ENCODE measurements at regions not wholly inside any gene's neighbourhood (a gene's known extent, or its start where the extent isn't known, plus 50 kb on each side); places are given as distances from the start of the nearest gene placed in this dataset.

DNA sequence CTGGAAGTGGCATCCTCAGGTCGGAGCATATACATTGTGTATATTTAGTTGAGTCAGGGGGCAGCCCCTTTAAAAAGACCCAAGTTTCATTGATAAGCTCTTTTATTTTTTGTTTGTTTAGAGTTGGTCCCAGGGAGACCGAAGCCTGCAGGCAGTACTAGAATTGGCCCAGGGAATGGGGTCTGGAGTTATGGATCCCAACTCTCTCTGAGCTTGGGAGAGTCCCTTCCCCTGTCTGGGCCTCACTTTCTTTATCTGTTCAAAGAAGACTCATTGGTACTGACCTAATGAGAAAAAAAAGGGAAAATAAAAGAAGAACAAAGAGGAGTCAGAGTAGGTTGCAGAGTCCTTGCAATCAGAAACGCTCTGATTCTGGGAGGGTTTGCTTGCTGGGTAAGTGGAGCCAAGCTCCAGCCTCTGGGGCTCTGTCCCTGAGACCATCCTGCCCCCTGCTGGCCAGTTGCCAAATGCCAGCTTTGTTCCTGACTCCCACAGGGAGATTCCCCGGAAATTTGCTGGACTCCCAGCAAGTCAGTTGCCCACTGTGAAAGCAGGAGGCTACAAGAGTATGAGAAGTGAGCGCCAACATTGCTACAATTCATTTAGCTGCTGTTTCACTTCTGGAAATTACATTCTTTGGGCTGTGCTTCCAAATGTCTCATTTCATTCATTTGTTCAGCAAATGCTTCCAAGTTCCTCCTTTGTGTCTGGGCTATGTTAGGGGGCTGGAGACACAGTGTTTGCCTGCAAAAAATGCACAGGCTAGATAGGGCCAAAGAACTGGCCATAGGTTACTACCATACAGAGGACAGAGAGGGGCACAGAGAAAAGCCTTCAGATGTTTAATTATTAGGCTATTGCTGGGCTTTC lies 156.2 kb downstream of the MELK start:
- peak; percentile 10 to 33 for DNase-seq (ENCODE audit: low read depth in 2 of 2, low spot score in 1 of 2)

DNA sequence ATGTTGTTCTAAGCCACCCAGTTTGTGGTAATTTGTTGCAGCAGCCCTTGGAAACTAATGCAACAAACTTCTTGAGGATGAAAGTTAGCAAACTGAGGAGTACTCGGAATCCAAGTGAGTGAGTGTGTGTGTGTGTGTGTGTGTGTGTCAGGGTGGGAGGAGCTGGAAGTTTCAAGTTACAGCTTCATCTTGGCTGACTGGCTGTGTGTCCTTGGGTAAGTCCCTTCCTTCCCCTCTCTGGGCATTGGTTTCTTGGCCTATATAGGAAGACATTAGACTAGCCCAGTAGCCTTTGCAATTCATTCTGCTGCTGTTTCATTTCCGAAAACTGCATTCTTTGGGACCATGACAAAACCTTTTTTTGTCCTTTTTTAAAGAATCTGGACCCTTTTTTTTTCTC lies 157.2 kb downstream of the MELK start:
- DNase-seq (ENCODE audit: low read depth in 2 of 2, low spot score in 1 of 2): no peak

DNA sequence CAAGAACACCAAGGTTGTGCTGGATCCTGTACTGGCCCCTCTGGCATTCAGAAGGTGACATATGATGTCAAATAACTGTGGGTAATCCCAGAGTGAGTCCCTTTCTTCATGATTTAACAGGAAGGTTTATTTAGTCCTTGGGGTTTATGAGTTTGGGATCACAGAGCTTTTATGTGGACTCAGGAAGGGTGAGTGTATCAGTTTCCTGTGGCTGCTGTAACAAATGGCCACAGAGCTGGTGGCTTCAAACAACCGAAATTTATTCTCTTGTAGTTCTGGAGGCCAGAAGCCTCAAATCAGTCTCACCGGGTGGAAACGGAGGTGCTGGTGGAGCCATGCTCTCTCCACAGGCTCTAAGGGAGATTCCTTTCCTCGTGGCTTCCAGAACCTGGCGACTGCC lies 157.7 kb downstream of the MELK start:
- no peak for DNase-seq (ENCODE audit: low read depth in 2 of 2, low spot score in 1 of 2)

DNA sequence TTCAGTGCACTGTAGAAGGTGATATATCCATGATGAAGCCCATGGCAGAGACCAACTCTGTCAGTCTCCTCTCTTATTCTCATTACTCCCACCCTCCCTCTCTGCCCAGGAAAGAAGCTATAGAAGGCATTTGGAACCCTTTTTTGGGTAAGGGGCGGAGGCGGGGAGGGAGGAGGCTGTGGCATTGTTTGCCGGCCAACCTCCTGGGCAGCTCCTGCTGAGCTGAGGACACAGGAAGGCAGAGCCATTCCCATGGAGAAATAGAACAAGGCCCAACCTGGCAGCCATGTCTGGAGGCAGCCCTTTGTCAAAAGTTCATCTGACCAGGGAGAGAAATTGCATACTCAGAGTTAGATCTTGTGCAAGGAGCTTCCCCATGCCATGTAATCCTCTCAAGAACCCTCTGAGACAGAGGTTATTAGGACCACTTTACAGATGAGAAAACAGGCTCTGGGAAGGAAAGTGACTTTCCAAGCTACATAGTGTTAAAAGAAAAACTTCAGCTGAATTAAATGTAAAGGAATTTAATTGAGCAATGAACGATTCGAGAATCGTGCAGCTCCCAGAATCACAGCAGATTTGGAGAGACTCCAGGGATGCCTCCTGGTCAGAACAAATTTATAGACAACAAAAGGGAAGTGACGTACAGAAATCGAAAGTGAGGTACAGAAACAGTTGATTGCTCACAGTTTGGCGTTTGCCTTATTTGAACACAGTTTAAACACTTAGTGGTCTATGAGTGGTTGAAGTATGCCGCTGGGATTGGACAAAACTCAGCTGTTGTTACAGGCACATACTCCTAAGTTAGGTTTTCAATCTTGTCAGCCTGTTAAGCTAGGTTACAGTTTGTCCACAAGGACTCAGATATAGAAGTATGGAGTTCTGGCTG lies 158.6 kb downstream of the MELK start:
- DNase-seq (ENCODE audit: low read depth in 2 of 2, low spot score in 1 of 2): no peak

DNA sequence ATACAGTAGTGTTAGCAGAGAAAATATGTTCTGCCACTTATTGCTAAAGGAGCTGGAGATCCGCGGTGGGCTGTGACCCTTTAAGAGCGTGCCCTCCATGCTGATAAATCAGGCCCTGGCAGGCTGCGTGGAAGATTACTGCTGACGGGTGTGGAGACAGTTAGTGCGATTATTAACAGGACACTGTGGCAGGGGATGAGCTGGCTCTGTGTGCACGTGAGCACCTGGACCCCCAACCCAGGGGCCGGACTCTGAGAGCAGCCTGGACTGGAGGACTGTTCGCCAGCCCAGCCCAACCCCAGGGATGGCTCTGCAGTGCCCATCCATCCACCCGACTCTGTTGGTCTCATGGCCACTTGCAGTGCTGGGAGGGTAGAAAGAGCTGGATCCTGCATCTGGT lies 162.0 kb downstream of the MELK start:
- DNase-seq (ENCODE audit: low read depth in 2 of 2, low spot score in 1 of 2): no peak

DNA sequence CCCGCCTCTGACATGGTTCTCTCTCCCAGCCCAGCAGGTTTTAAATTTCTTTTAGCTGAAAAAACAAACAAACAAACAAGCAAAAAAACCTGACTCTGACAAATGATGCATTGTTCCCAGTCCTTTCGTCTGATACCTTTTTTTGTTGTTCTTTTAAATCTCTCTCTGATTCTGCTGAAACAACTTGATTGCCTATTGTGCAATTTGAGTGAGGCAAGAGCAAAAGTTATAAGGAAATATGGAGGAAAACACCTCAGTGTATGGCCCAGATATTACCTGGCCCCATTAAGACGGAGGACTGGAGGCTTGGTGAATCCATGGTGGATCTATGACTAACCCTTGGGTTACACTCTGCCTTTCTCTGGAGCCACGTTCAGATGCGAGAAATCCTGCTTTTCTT lies 164.0 kb downstream of the MELK start:
- DNase-seq (ENCODE audit: low read depth in 2 of 2, low spot score in 1 of 2): no peak

DNA sequence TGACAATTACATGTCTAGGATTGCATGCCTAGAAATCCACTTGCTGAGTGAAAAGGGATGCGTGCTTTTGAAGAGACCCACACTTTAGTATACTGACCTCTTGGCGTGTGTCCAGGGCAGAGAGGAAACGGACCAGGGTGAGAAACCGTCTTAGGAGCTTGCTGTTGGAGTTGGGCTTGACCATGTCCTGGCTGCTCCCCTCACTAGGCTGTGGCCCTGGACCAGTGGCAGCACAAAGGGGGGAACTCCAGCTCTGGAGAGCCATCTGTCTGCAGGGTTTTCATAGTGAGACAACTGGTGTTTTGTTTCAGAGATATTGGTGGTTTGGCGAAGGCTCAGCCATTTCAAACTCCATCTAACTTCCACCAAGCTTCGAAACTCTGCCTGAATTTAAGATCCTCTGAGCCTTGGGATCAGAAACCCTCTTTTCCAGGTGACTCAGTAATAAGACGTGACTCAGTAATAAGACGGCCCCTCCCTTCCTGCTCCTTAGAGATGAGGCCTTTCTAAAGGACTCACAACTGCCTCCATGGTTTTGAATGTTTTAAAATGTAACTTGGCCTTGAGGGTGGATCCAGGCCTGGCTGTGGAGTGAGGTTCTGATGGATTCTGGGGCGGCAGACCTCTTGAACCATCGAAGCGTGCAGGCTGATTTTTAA lies 165.8 kb downstream of the MELK start:
- no peak for DNase-seq (ENCODE audit: low read depth in 2 of 2, low spot score in 1 of 2)

DNA sequence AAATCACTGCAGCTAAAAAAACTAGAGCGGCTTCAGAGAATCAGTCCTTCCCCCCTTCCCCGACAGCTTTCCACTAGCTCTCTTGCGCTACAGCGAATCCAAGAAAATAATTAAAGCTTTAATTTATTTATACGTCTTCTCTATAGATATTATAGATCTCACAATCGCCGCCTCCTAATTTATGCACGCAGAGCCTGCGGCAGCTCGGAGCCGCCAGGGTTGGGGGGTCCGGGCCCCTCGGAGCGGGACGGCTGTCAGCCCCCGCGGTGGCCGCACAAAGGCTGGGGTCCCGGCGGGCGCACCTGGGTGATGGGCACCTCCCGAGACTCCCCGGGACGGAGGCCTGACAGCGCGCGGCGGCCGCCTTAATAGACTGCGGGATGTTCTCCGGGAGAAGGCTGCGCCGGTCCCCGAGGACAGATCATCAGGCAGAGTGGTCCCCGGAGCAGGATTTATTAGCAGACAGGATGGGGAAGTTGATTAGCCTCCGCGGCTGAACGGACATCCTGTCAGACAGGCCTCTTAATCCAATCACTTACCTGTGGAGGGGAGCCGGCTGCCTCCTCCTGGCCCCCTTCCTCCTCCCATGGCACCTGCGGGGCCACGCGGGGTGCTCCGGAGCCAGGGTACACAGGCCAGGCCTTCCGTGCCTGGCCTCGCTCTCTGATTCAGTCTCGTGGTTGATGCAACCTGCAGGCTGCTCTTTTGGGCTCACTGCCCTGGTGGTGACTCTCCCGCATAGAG lies 166.8 kb downstream of the MELK start:
- DNase-seq (ENCODE audit: low read depth in 2 of 2, low spot score in 1 of 2): no peak

DNA sequence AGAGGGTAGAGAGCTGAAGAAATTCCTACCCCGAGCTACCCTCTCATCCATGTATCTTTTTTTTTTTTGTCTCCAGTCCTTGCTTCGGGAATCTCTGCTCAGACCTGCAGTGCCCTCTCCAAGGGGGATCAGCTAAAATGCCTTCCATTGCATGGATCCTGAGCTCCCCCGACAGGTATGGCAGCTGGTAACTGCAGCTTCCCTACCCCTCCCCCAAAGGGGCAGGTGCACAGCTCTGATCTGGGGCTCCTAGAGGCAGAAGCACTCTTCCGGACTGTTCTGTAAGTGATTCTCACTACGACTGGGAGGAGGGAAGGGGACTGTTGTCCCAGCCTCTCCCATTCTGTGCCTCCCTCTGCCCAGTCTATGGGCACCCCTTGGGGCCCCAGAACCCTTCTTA lies 169.6 kb downstream of the MELK start:
- no peak for DNase-seq (ENCODE audit: low read depth in 2 of 2, low spot score in 1 of 2)

DNA sequence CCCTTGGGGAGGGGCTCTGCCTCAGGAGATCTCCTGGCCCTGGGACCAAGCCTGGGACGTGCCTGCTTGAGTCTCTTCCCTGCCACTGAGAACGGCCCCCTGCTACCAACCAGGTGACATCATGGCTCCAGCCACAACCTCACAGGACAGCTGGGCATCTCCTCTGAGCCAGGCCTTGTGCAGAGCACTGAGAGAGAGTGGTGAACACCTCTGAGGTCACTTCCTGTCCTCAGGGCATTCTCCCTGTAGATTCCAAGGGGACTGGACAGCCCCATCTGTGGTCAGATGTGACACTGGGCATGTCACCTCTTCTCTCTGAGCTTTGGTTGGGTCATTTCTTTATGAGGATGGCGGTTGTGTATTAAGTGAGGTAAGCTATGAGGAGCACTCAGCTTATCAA lies 172.0 kb downstream of the MELK start:
- no peak for DNase-seq (ENCODE audit: low read depth in 2 of 2, low spot score in 1 of 2)

DNA sequence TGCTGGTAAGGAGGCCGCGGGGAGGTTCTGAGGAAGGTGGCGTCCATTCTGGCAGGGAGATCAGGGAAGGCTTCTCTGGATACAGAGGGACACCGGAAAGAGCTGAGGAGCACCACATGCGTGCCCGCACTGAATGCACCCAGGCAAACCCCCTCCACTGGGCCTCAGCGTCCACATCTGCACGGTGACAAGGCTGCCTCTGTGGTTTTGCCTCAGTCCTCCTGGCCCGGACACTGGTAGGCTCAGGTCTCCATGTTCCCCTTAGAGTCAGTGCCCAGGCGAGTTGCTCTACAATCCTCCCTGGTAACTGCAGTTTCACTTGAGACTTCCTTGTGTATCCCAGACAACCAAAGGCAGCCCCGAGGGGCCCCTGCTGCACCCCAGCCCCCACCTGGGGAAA lies 173.3 kb downstream of the MELK start:
- DNase-seq (ENCODE audit: low read depth in 2 of 2, low spot score in 1 of 2): no peak

DNA sequence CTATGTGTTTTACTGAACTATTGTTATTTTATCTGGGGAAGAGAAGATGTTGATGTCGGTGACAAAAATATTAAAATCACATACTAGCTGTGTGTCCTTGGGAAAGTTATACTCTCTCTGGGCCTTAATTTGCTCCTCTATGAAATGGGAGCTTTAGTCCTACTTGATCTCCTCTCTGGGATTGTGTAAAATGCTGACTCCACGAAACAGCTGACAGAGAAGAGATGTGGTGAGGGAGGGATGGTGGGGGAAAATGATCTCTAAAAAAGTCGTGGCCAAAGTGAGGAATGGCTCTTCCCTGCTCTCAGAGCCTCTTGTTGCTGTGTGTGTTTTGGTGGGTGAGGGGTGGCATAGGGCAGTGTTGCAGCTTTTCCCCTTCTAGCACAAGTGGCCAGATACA lies 173.7 kb downstream of the MELK start:
- no peak for DNase-seq (ENCODE audit: low read depth in 2 of 2, low spot score in 1 of 2)

DNA sequence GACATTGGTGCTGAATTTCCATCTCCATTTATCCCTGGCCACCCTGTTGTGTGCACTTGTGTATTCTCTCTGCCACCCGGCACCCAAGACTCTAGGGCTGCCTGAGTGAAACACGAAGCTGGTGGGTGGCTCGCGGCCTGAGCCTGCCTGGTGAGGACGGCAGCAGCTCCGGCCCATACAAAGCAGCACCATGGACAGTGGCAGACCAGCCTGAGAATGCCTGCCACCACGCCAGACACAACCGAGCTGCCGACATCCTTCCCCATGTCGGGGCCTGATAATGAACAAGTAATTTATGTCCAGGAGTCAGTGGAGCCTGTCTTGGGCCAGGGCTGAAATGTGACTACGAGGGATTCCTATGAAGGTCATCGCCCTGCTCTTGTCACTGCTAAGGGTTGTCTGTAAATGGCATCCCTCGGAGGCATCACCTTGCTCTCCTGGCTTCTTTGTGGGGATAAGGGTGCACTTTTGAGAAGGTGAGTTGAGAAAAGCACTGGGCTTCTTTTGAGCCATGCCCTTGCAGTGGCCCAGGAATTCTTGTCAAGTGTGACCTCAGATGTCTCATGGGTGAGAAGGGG lies 175.7 kb downstream of the MELK start:
- no peak for DNase-seq (ENCODE audit: low read depth in 2 of 2, low spot score in 1 of 2)

DNA sequence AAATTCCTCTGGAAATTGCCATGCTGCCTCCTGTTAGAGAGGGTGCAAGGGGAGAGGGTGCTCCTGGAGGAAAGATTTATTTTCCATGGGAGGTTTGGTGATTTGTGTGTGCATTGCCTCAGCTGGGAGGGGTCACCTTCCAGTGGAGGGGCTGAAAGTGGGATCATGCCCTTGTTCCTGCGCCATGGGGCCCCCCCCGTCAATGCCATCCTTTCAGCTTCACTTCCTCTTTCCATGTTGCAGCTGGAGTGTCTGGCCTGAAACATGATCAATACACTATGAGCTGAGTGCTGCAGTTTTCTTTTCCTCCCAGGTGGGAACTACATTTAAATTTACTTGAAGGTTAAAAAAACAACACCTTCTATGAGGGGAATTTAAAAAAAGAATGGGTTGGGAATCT lies 176.8 kb downstream of the MELK start:
- no peak for DNase-seq (ENCODE audit: low read depth in 2 of 2, low spot score in 1 of 2)

DNA sequence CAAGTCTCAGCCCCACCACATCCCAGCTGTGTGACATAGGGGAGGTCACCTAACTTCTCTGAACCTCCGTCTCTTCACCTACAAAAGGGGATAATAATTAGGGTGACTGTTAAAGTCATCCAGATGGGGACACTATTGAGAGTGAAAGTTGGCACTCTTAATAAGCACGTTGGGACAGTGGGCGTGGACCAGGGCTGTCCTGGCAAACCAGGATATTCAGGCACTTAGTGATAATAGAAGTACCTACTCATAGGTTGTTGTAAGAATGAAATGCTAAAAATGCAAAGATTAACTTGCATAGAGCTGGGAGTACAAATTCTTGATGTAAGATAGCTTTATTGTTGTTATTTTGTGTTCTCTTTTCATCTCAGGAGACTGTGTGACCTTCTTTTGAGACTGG lies 177.9 kb downstream of the MELK start:
- no peak for DNase-seq (ENCODE audit: low read depth in 2 of 2, low spot score in 1 of 2)

DNA sequence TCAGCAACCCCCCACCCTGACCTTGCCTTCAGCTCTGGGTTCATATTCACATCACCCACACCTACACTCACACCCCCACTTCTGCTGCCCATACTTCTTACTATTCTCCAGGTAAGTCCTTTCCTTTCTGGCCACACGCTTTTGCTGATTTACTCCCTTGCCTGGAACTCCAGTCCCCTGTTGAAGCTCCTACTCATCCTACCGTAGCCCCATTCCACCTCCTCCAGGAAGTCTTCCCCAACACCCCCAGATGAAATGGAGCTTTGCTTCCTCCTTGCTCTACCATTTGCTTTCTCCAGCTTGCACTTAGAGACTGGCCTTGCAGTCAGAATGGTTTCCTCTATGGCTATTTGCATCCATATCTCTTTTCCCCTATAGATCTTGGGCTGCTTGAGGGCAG lies 182.3 kb downstream of the MELK start:
- DNase-seq (ENCODE audit: low read depth in 2 of 2, low spot score in 1 of 2): no peak

DNA sequence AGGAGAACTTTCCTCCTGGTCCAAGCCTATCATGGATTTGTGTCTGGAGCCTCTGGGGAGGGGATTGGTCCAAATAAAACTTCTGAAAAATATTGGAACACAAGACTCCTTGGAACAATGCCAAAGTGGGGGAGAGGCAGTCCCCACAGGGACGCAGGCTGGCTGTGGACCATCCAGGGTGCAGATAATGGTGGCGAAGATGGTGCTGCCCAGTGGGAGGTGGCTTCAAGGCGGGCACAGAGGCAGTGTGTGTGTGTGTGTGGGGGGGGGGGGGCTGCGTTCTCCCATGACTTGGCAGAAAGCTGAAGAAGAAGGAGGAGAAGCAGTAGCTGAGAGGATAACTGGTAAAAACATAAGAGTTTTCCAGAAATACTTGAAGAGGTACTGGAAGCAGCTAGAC lies 186.4 kb downstream of the MELK start:
- no peak for DNase-seq (ENCODE audit: low read depth in 2 of 2, low spot score in 1 of 2)

DNA sequence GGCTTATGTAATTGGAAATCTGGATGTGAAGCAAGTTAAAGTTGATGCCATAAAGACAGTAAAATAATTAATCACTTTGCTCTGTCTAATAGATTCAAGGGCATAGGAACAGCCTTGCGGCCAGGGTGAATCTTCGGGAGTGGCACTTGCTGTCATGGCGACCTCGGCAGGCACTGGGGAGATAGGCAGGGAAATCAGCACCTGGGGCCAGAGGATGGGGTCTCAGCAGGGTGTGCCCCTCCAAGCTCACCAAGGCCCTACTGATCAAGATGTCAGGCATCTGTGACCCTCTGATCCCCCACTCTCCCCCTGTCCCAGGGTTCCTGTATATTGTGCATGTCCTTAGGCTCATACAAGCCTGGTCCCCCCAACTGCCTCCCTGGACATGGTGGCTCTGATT lies 187.3 kb downstream of the MELK start:
- no peak for DNase-seq (ENCODE audit: low read depth in 2 of 2, low spot score in 1 of 2)

DNA sequence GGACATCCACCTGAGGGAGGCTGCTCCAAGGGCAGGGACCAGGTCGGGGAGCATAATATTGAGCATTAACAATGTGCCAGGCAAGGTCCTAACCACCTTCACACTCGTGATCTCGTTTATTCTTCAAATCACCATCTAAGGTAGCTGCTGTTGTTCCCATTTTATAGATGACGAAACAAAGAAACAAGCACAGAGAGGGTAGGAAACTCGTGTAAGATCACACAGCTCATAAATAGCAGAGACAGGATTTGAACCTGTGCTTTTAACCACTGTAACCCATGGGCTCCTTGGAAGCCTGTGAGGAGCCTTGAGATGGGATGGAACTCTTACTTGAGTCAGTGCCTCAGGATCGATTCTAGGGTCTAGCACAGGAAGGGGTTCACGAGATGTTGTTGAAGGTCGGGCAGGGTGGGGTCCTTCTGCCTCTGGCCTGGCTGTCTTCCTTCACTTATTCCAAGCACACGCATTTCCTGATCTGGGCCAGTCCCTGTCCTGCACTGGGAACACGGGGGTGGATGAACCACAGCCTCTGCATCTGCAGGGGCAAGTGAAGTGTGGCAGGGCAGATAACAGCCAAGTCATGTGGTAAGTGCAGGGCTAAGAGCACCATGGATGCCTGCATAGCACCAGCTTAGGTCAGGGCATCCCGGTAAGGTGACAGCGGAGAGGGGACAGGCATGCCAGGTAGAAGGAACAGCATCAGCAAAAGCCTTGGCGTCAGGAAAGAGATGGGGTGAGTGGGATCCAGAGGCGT lies 188.1 kb downstream of the MELK start:
- no peak for DNase-seq (ENCODE audit: low read depth in 2 of 2, low spot score in 1 of 2)

DNA sequence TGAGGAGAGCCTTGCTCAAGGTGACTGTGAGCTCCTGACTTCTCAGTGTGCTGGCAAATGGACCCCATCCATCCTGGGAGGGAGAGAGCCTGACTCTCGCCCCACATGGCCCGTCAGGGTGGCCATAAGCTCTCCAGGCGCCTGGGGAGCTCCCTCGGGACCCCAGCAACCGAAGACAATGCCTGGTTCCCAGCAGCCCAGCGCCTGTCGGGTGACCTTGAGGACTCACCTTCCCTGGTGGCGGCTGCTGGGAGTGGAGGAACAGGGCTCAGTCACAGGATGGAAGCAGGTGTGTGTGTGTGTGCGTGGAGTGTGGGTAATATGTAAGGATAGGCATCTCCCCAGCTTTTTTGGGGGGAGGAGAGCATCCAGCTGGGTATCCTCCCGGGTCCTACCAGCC lies 190.3 kb downstream of the MELK start:
- DNase-seq (ENCODE audit: low read depth in 2 of 2, low spot score in 1 of 2): no peak

Measured in stimulated activated CD8-positive, alpha-beta memory T cell treated with anti-CD3 and anti-CD28 coated beads, Interleukin-4, amount 100 ng/mL, for 1 hour (primary cell).